Mesothelial cell of epicardium (in vitro differentiated cells): ENCODE measurements at regions not wholly inside any gene's neighbourhood (a gene's known extent, or its start where the extent isn't known, plus 50 kb on each side); places are given as distances from the start of the nearest gene placed in this dataset.
A peak's percentile ranks its signal among the peaks of the same experiment; 100 is the strongest.

Experiments
- DNase-seq, 2 experiments: peaks; one replicate each; pipeline ENCODE4 v3.0.0; 2021; ENCODE audit warnings: low spot score in 2 of 2; ENCODE audit not compliant: unreplicated experiment in 2 of 2
- H3K27ac Mint-ChIP-seq: 2 replicates; pipeline ENCODE4 v1.8.0; 2021; ENCODE audit warnings: mixed read lengths
- H3K27me3 Mint-ChIP-seq: 2 replicates; pipeline ENCODE4 v1.8.0; 2021; ENCODE audit warnings: low read depth, mixed read lengths
- H3K36me3 Mint-ChIP-seq: 2 replicates; pipeline ENCODE4 v1.8.0; 2021; ENCODE audit warnings: mixed read lengths
- H3K4me1 Mint-ChIP-seq: 2 replicates; pipeline ENCODE4 v1.8.0; 2021; ENCODE audit warnings: mixed read lengths
- H3K4me3 Mint-ChIP-seq: 2 replicates; pipeline ENCODE4 v1.8.0; 2021; ENCODE audit warnings: mild to moderate bottlenecking, moderate library complexity, mixed read lengths
- H3K9me3 Mint-ChIP-seq: 2 replicates; pipeline ENCODE4 v1.8.0; 2021; ENCODE audit warnings: mixed read lengths
- CTCF ChIP-seq: fragments of 200-600 bp; sonication (generic); IDR thresholded peaks from one replicate; pipeline ENCODE4 v1.5.0; 2021; ENCODE audit warnings: antibody characterized with exemption; ENCODE audit not compliant: unreplicated experiment

- peak; percentile 70 for TF ChIP-seq CTCF
- Mint-ChIP-seq H3K4me3 (no peak overlapping the region), H3K27ac (no peak overlapping the region), H3K36me3 (no peaks in the 10 kb centered on the region), H3K9me3 (no peaks in the 10 kb centered on the region), H3K4me1 (no peaks in the 10 kb centered on the region), H3K27me3 (peaks cover 33% of the 10 kb centered on the region)
- no peak for DNase-seq
These were observed 147.6 kb downstream of the IL20RB start for GRCh38 chr3:137105277-137105977.

DNA sequence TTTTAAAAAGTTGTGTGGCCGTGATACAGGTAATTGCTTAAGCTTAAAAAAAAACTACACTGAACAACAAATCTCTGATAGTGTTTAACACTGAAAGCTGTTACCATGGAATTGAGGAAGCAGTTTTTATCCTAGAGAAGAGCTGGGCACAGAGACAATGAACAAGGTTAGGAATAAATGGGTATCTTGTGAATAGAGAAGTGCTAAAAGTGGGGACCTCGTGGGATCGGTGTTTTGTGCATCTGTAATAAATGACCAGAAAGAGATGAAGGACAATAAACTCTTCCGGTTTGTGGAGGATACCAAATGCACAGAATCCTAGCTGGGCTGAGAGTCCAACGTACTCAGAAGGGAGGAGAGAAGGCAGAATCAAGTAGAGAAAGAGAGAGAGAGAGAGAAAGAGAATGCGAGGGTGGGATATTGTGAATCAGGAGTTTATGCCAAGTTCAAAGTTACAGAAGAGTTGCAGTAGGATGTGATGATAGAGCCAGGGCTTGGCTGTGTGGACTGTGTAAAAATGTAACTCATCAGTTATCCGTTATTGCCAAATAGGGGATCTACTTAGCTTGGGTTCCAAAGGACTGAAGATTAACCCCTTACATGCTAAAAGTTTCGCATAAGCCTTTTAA is 148.9 kb downstream of the IL20RB start:
- no peak overlapping the region for H3K27ac Mint-ChIP-seq
- no peak for DNase-seq
- no peak for TF ChIP-seq CTCF
- H3K36me3 Mint-ChIP-seq, result no peaks in the 10 kb centered on the region
- no peaks in the 10 kb centered on the region for H3K4me1 Mint-ChIP-seq
- no peak overlapping the region for H3K4me3 Mint-ChIP-seq
- H3K9me3 Mint-ChIP-seq, result no peaks in the 10 kb centered on the region
- H3K27me3 Mint-ChIP-seq, result peaks cover 29% of the 10 kb centered on the region

- peaks cover 25% of the 10 kb centered on the region for H3K27me3 Mint-ChIP-seq
- H3K9me3 Mint-ChIP-seq, result no peaks in the 10 kb centered on the region
- DNase-seq, result no peak
- H3K4me1 Mint-ChIP-seq, result no peaks in the 10 kb centered on the region
- H3K36me3 Mint-ChIP-seq, result no peaks in the 10 kb centered on the region
- no peak overlapping the region for H3K4me3 Mint-ChIP-seq
- no peak for TF ChIP-seq CTCF
- no peak overlapping the region for H3K27ac Mint-ChIP-seq
These were observed 151.1 kb downstream of the IL20RB start for GRCh38 chr3:137108699-137109440.

DNA sequence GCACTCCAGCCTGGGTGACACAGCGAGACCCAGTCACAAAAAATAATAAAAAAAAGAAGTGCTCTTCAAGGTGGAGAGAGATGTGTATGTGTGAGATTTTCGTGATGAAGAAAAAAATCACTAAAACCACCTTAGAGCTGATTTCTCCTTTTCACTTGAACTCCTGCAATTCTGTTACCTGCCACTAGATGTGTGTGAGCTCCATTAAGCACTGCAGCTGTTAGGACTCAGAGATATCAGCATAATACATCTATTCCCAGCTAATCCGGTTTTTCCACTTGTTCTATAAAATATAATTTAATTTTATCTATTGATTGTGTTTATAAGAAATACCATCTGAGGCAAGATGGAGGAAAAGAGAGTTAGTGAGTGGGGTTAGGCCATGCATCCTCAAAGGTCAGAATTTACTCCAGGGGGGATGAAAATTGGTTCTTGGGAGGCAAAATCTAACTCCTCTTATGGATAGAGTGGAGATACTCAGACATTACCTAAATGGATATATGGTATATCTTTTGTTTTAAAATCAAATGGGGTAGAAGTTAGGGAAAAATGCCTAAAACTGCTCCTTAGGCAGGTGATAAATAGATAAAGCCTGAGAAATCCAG is 152.7 kb downstream of the IL20RB start:
- no peaks in the 10 kb centered on the region for H3K9me3 Mint-ChIP-seq
- peak; percentile 85 for TF ChIP-seq CTCF
- H3K4me3 Mint-ChIP-seq, result no peak overlapping the region
- peaks cover 25% of the 10 kb centered on the region for H3K27me3 Mint-ChIP-seq
- no peaks in the 10 kb centered on the region for H3K36me3 Mint-ChIP-seq
- H3K27ac Mint-ChIP-seq, result no peak overlapping the region
- no peaks in the 10 kb centered on the region for H3K4me1 Mint-ChIP-seq
- no peak for DNase-seq

DNA sequence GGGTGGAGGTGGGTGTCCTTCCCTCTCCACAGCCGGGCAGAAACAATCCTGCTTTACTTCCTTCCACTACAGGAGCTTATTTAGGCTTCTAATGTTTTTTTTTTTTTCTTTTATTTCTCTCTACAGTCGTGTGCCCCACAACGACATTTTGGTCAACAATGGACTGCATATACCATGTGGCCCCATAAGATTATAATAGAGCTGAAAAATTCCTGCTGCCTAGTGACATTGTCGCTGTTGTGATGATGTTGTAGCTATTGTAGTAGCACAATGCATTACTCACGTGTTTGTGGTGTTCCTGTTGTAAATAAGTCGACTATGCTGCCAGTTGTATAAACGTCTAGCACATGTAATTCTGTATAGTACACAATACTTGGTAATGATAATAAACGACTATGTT is 153.7 kb downstream of the IL20RB start:
- no peak for DNase-seq
- Mint-ChIP-seq H3K36me3 (no peaks in the 10 kb centered on the region), H3K9me3 (no peaks in the 10 kb centered on the region), H3K27ac (no peak overlapping the region), H3K27me3 (peaks cover 28% of the 10 kb centered on the region), H3K4me3 (no peak overlapping the region), H3K4me1 (no peaks in the 10 kb centered on the region)
- TF ChIP-seq CTCF, result no peak
